ENCODE measurements at regions not wholly inside any gene's neighbourhood (a gene's known extent, or its start where the extent isn't known, plus 50 kb on each side); places are given as distances from the start of the nearest gene placed in this dataset.
"Not testable (repeated sequence)": the region's sequence is repeated elsewhere in the genome, so short reads cannot be mapped to it uniquely, and the experiment has no call there.

- DNase-seq: no peak
Observed at GRCh38 chr9:129561594-129562281, 59.2 kb downstream of the C9orf50 start.

GRCh38 chr9:129560881-129561306 lies 60.0 kb downstream of the C9orf50 start:
- DNase-seq: no peak

GRCh38 chr9:129559506-129559881 lies 61.4 kb downstream of the C9orf50 start:
- no peak for DNase-seq

- no peak for DNase-seq
Observed at GRCh38 chr9:129558551-129559505, 62.1 kb downstream of the C9orf50 start.

- no peak for DNase-seq
Observed at GRCh38 chr9:129558063-129558550, 62.8 kb downstream of the C9orf50 start.

GRCh38 chr9:129557192-129558036 lies 63.5 kb downstream of the C9orf50 start:
- peak; percentile 63 for DNase-seq

GRCh38 chr9:129556491-129557191 lies 64.3 kb downstream of the C9orf50 start:
- DNase-seq: no peak

GRCh38 chr9:129555512-129556215 lies 65.2 kb downstream of the C9orf50 start:
- DNase-seq: no peak

- DNase-seq: no peak
Observed at GRCh38 chr9:129554649-129555048, 66.3 kb downstream of the C9orf50 start.

- no peak for DNase-seq
Observed at GRCh38 chr9:129553277-129553676, 67.6 kb downstream of the C9orf50 start.

GRCh38 chr9:129552064-129552463 lies 68.8 kb downstream of the C9orf50 start:
- no peak for DNase-seq

GRCh38 chr9:129551393-129551973 lies 69.4 kb downstream of the C9orf50 start:
- DNase-seq: no peak

GRCh38 chr9:129550977-129551376 lies 69.9 kb downstream of the C9orf50 start:
- not testable (repeated sequence) for DNase-seq

GRCh38 chr9:129550199-129550839 lies 70.6 kb downstream of the C9orf50 start:
- peak; percentile 72 for DNase-seq

GRCh38 chr9:129549684-129550083 lies 71.2 kb downstream of the C9orf50 start:
- peak; percentile 42 for DNase-seq

GRCh38 chr9:129549139-129549538 lies 71.8 kb downstream of the C9orf50 start:
- no peak for DNase-seq

- DNase-seq: no peak
Observed at GRCh38 chr9:129548571-129549135, 72.2 kb downstream of the C9orf50 start.

- DNase-seq: no peak
Observed at GRCh38 chr9:129547869-129548570, 72.9 kb downstream of the C9orf50 start.

- no peak for DNase-seq
Observed at GRCh38 chr9:129547063-129547462, 73.8 kb downstream of the C9orf50 start.

- not testable (repeated sequence) for DNase-seq
Observed at GRCh38 chr9:129545876-129546275, 75.0 kb downstream of the C9orf50 start.

Measured in EL (cell line).